CD4-positive, CD25-positive, alpha-beta regulatory T cell (primary cell): ENCODE measurements at regions not wholly inside any gene's neighbourhood (a gene's known extent, or its start where the extent isn't known, plus 50 kb on each side); places are given as distances from the start of the nearest gene placed in this dataset.
"Not testable (repeated sequence)": the region's sequence is repeated elsewhere in the genome, so short reads cannot be mapped to it uniquely, and the experiment has no call there.

Experiments used
- ATAC-seq, 2 donors: fragments of 150-1000 bp; cut with Tn5 transposase; one replicate each; pipeline ENCODE4 v1.10.0; 2021; ENCODE audit warnings: low read depth in 2 of 2, moderate number of reproducible peaks in 2 of 2, moderate library complexity in 1 of 2
- DNase-seq, 3 donors: peaks; one replicate each; pipeline versions ENCODE4 v3.0.0 to v3.0.0-alpha.2; 2012 to 2022; ENCODE audit warnings: mixed read lengths in 1 of 3
- H3K27ac ChIP-seq: one replicate; pipeline ENCODE4 v1.7.0; 2013; ENCODE audit warnings: mild to moderate bottlenecking, low read length; ENCODE audit not compliant: insufficient read depth, poor library complexity, severe bottlenecking
- H3K27me3 ChIP-seq: one replicate; pipeline ENCODE4 v1.7.0; 2013; ENCODE audit warnings: low read length; ENCODE audit not compliant: control insufficient read depth, insufficient read depth
- H3K36me3 ChIP-seq: one replicate; pipeline ENCODE4 v1.7.0; 2013; ENCODE audit warnings: mild to moderate bottlenecking, low read length, moderate library complexity; ENCODE audit not compliant: control insufficient read depth, insufficient read depth
- H3K4me1 ChIP-seq: 2 replicates; pipeline ENCODE4 v1.7.0; 2013; ENCODE audit warnings: mild to moderate bottlenecking, low read length; ENCODE audit not compliant: insufficient read depth, control insufficient read depth, poor library complexity, severe bottlenecking
- H3K4me3 ChIP-seq: one replicate; pipeline ENCODE4 v1.7.0; 2013; ENCODE audit warnings: low read depth, mild to moderate bottlenecking, low read length, moderate library complexity
- H3K9me3 ChIP-seq, 2 experiments: 1 replicate in 1 of 2; 2 replicates in 1 of 2; pipeline ENCODE4 v1.7.0; 2013; ENCODE audit warnings: low read length in 2 of 2, mild to moderate bottlenecking in 1 of 2, moderate library complexity in 1 of 2; ENCODE audit not compliant: control insufficient read depth in 2 of 2
- H3K27ac Mint-ChIP-seq, 3 donors: one replicate each; pipeline ENCODE4 v1.8.0; 2020 to 2022; ENCODE audit warnings: mild to moderate bottlenecking in 3 of 3, mixed read lengths in 3 of 3, moderate library complexity in 2 of 3
- H3K27me3 Mint-ChIP-seq: one replicate; pipeline ENCODE4 v1.8.0; 2022; ENCODE audit warnings: mild to moderate bottlenecking, mixed read lengths
- H3K36me3 Mint-ChIP-seq: one replicate; pipeline ENCODE4 v1.8.0; 2020; ENCODE audit warnings: mixed read lengths
- H3K4me1 Mint-ChIP-seq, 4 donors: one replicate each; pipeline ENCODE4 v1.8.0; 2020 to 2022; ENCODE audit warnings: mixed read lengths in 4 of 4, mild to moderate bottlenecking in 1 of 4
- H3K4me3 Mint-ChIP-seq, 4 donors: one replicate each; pipeline ENCODE4 v1.8.0; 2020 to 2022; ENCODE audit warnings: mild to moderate bottlenecking in 4 of 4, mixed read lengths in 4 of 4, moderate library complexity in 3 of 4
- H3K9me3 Mint-ChIP-seq, 7 donors: one replicate each; pipeline ENCODE4 v1.8.0; 2020 to 2022; ENCODE audit warnings: mixed read lengths in 7 of 7, mild to moderate bottlenecking in 3 of 7, moderate library complexity in 2 of 7

GRCh38 chr4:66568001-66568400 lies 897.7 kb upstream of the EPHA5 start:
- Histone ChIP-seq H3K4me1 (no peaks in the 10 kb centered on the region), H3K9me3 (peaks cover 0 to 4% of the 10 kb centered on the region in 2 experiments), H3K36me3 (no peaks in the 10 kb centered on the region), H3K27me3 (no peaks in the 10 kb centered on the region), H3K27ac (no peak overlapping the region), H3K4me3 (no peak overlapping the region)
- H3K9me3 Mint-ChIP-seq = peaks cover 0 to 5% (median 4%) of the 10 kb centered on the region in 7 donors
- H3K4me3 Mint-ChIP-seq = no peak overlapping the region
- H3K27ac Mint-ChIP-seq = no peak overlapping the region
- DNase-seq (no peak), ATAC-seq (no peak)
- no peaks in the 10 kb centered on the region for H3K4me1 Mint-ChIP-seq
- no peaks in the 10 kb centered on the region for H3K27me3 Mint-ChIP-seq
- H3K36me3 Mint-ChIP-seq = no peaks in the 10 kb centered on the region

- H3K4me1 ChIP-seq = no peaks in the 10 kb centered on the region
- H3K36me3 ChIP-seq = no peaks in the 10 kb centered on the region
- H3K27ac Mint-ChIP-seq = no peak overlapping the region
- ATAC-seq (no peak), DNase-seq (no peak)
- no peaks in the 10 kb centered on the region for H3K27me3 Mint-ChIP-seq
- H3K27ac ChIP-seq = no peak overlapping the region
- H3K9me3 ChIP-seq = peaks cover 0 to 4% of the 10 kb centered on the region in 2 experiments
- no peak overlapping the region for H3K4me3 Mint-ChIP-seq
- no peaks in the 10 kb centered on the region for H3K36me3 Mint-ChIP-seq
- no peaks in the 10 kb centered on the region for H3K27me3 ChIP-seq
- peaks cover 0 to 6% (median 4%) of the 10 kb centered on the region in 7 donors for H3K9me3 Mint-ChIP-seq
- H3K4me3 ChIP-seq = no peak overlapping the region
- H3K4me1 Mint-ChIP-seq = no peaks in the 10 kb centered on the region
Observed at GRCh38 chr4:66567551-66567950, 897.3 kb upstream of the EPHA5 start.

GRCh38 chr4:66565801-66566200 lies 895.5 kb upstream of the EPHA5 start:
- Mint-ChIP-seq H3K4me3 (no peak overlapping the region), H3K9me3 (peaks cover 2 to 11% (median 4%) of the 10 kb centered on the region in 7 donors), H3K27ac (no peak overlapping the region), H3K4me1 (no peaks in the 10 kb centered on the region), H3K27me3 (no peaks in the 10 kb centered on the region), H3K36me3 (no peaks in the 10 kb centered on the region)
- H3K4me3 ChIP-seq = no peak overlapping the region
- no peaks in the 10 kb centered on the region for H3K27me3 ChIP-seq
- DNase-seq = no peak
- no peak for ATAC-seq
- H3K4me1 ChIP-seq = no peaks in the 10 kb centered on the region
- H3K27ac ChIP-seq = no peak overlapping the region
- H3K36me3 ChIP-seq = no peaks in the 10 kb centered on the region
- H3K9me3 ChIP-seq = peaks cover 0 to 1% of the 10 kb centered on the region in 2 experiments

GRCh38 chr4:66564901-66565651 lies 894.8 kb upstream of the EPHA5 start:
- no peaks in the 10 kb centered on the region for H3K36me3 ChIP-seq
- no peaks in the 10 kb centered on the region for H3K36me3 Mint-ChIP-seq
- no peaks in the 10 kb centered on the region for H3K4me1 ChIP-seq
- peaks cover 2 to 11% (median 5%) of the 10 kb centered on the region in 7 donors for H3K9me3 Mint-ChIP-seq
- H3K4me1 Mint-ChIP-seq = no peaks in the 10 kb centered on the region
- ATAC-seq (no peak), DNase-seq (no peak)
- H3K4me3 Mint-ChIP-seq = no peak overlapping the region
- H3K27me3 ChIP-seq = no peaks in the 10 kb centered on the region
- no peak overlapping the region for H3K27ac Mint-ChIP-seq
- H3K27ac ChIP-seq = no peak overlapping the region
- H3K4me3 ChIP-seq = no peak overlapping the region
- H3K27me3 Mint-ChIP-seq = no peaks in the 10 kb centered on the region
- H3K9me3 ChIP-seq = peaks cover 0 to under 1% of the 10 kb centered on the region in 2 experiments

- H3K9me3 ChIP-seq = peaks cover 0 to 3% of the 10 kb centered on the region in 2 experiments
- H3K4me1 Mint-ChIP-seq = no peaks in the 10 kb centered on the region
- H3K4me1 ChIP-seq = no peaks in the 10 kb centered on the region
- no peaks in the 10 kb centered on the region for H3K27me3 Mint-ChIP-seq
- DNase-seq (no peak), ATAC-seq (no peak)
- H3K36me3 Mint-ChIP-seq = no peaks in the 10 kb centered on the region
- no peak overlapping the region for H3K27ac ChIP-seq
- H3K36me3 ChIP-seq = no peaks in the 10 kb centered on the region
- no peak overlapping the region for H3K27ac Mint-ChIP-seq
- H3K27me3 ChIP-seq = no peaks in the 10 kb centered on the region
- no peak overlapping the region for H3K4me3 Mint-ChIP-seq
- H3K9me3 Mint-ChIP-seq = peaks cover 0 to 6% (median 4%) of the 10 kb centered on the region in 7 donors
- no peak overlapping the region for H3K4me3 ChIP-seq
Observed at GRCh38 chr4:66562276-66562806, 892.1 kb upstream of the EPHA5 start.

GRCh38 chr4:66561465-66562053 lies 891.3 kb upstream of the EPHA5 start:
- DNase-seq, H3K4me3 Mint-ChIP-seq, H3K27me3 ChIP-seq, H3K9me3 Mint-ChIP-seq, H3K4me1 Mint-ChIP-seq, H3K36me3 ChIP-seq, H3K27ac ChIP-seq, ATAC-seq, H3K9me3 ChIP-seq, H3K4me3 ChIP-seq, H3K27ac Mint-ChIP-seq, H3K4me1 ChIP-seq, H3K27me3 Mint-ChIP-seq, H3K36me3 Mint-ChIP-seq: not testable (repeated sequence)

- H3K27me3 ChIP-seq = no peaks in the 10 kb centered on the region
- H3K4me1 ChIP-seq = no peaks in the 10 kb centered on the region
- Mint-ChIP-seq H3K36me3 (no peaks in the 10 kb centered on the region), H3K27ac (no peak overlapping the region), H3K9me3 (peaks cover 3 to 9% (median 5%) of the 10 kb centered on the region in 7 donors), H3K27me3 (no peaks in the 10 kb centered on the region), H3K4me3 (no peak overlapping the region), H3K4me1 (no peaks in the 10 kb centered on the region)
- no peak overlapping the region for H3K27ac ChIP-seq
- ATAC-seq = no peak
- no peak for DNase-seq
- no peak overlapping the region for H3K4me3 ChIP-seq
- peaks cover 0 to 3% of the 10 kb centered on the region in 2 experiments for H3K9me3 ChIP-seq
- H3K36me3 ChIP-seq = no peaks in the 10 kb centered on the region
Observed at GRCh38 chr4:66558651-66559050, 888.4 kb upstream of the EPHA5 start.
